SK-N-SH (cell line): ENCODE measurements at regions not wholly inside any gene's neighbourhood (a gene's known extent, or its start where the extent isn't known, plus 50 kb on each side); places are given as distances from the start of the nearest gene placed in this dataset.

Source experiments
- CTCF ChIA-PET: fragments of 300-600, 350-600 bp; formaldehyde crosslinking; extraction: SDS; loops from one replicate; lab custom pipeline; 2021; lab: Yijun Ruan, JAX
- POLR2A ChIA-PET: fragments of 350-600 bp; sonication (Branson Sonifier 250); formaldehyde crosslinking; extraction: SDS; loops from one replicate; lab custom pipeline; 2020; ENCODE audit warnings: antibody characterized with exemption, inconsistent platforms; lab: Yijun Ruan, JAX
- DNase-seq: peaks from one replicate; pipeline ENCODE4 v3.0.0; 2012
- H2AFZ ChIP-seq: fragments of 200-600 bp; sonication (generic); 2 replicates; pipeline ENCODE4 v1.8.1; 2016; ENCODE audit warnings: antibody characterized with exemption, mild to moderate bottlenecking, low read depth
- H3F3A ChIP-seq: fragments of 200-600 bp; sonication (generic); replicated peaks from 2 replicates; pipeline ENCODE3; 2016; ENCODE audit warnings: antibody characterized with exemption, mild to moderate bottlenecking; ENCODE audit not compliant: insufficient read depth
- H3K27ac ChIP-seq, 2 experiments: fragments of 200-500 bp in 1 of 2; fragments of 200-600 bp in 1 of 2; sonication (Bioruptor generic) in 1 of 2; sonication (generic), shearing (Covaris generic) in 1 of 2; 2 replicates each; pipeline versions ENCODE4 v1.5.1 to v1.6.1; 2014 to 2016; ENCODE audit warnings: low read depth in 2 of 2, inconsistent platforms in 1 of 2, low read length in 1 of 2, mild to moderate bottlenecking in 1 of 2, mixed read lengths in 1 of 2
- H3K27me3 ChIP-seq: fragments of 200-600 bp; sonication (generic), shearing (Covaris generic); 2 replicates; pipeline ENCODE4 v1.6.1; 2016; ENCODE audit warnings: mixed run types; ENCODE audit not compliant: insufficient read depth
- H3K36me3 ChIP-seq, 2 experiments: fragments of 200-500 bp in 1 of 2; fragments of 200-600 bp in 1 of 2; sonication (Bioruptor generic) in 1 of 2; sonication (generic) in 1 of 2; replicated peaks in 1 of 2; 2 replicates each; pipeline versions ENCODE3 to v1.5.1; 2014 to 2016; ENCODE audit warnings: low read length in 1 of 2, mild to moderate bottlenecking in 1 of 2; ENCODE audit not compliant: insufficient read depth in 2 of 2, control insufficient read depth in 1 of 2
- H3K4me1 ChIP-seq, 2 experiments: fragments of 200-500 bp in 1 of 2; fragments of 200-600 bp in 1 of 2; sonication (Bioruptor generic) in 1 of 2; sonication (generic), shearing (Covaris generic) in 1 of 2; 2 replicates each; pipeline versions ENCODE4 v1.5.1 to v1.6.1; 2014 to 2016; ENCODE audit warnings: low read depth in 1 of 2, low read length in 1 of 2, mixed run types in 1 of 2; ENCODE audit not compliant: insufficient read depth in 2 of 2, control insufficient read depth in 1 of 2
- H3K4me2 ChIP-seq: fragments of 200-600 bp; sonication (generic), shearing (Covaris generic); 2 replicates; pipeline ENCODE4 v1.6.1; 2017; ENCODE audit warnings: mixed run types
- H3K4me3 ChIP-seq, 2 experiments: fragments of 200-500 bp in 1 of 2; fragments of 200-600 bp in 1 of 2; sonication (Bioruptor generic) in 1 of 2; sonication (generic), shearing (Covaris generic) in 1 of 2; 2 replicates each; pipeline versions ENCODE4 v1.5.1 to v1.8.1; 2014 to 2016; ENCODE audit warnings: low read depth in 2 of 2, inconsistent platforms in 1 of 2, low read length in 1 of 2, mild to moderate bottlenecking in 1 of 2, mixed read lengths in 1 of 2, moderate library complexity in 1 of 2
- H3K79me2 ChIP-seq: fragments of 200-600 bp; sonication (generic); 2 replicates; pipeline ENCODE4 v1.8.1; 2017; ENCODE audit warnings: mild to moderate bottlenecking; ENCODE audit not compliant: insufficient read depth
- H3K9ac ChIP-seq: fragments of 200-600 bp; sonication (generic); 2 replicates; pipeline ENCODE4 v1.6.1; 2017; ENCODE audit warnings: mixed run types
- H3K9me2 ChIP-seq: fragments of 200-600 bp; sonication (generic); 2 replicates; pipeline ENCODE4 v1.6.1; 2017; ENCODE audit warnings: mixed run types
- H3K9me3 ChIP-seq: fragments of 200-600 bp; sonication (generic); 2 replicates; pipeline ENCODE4 v1.6.1; 2017; ENCODE audit warnings: mixed run types, mild to moderate bottlenecking, moderate library complexity
- H4K20me1 ChIP-seq: fragments of 200-600 bp; sonication (generic); 2 replicates; pipeline ENCODE4 v1.6.1; 2017; ENCODE audit warnings: mild to moderate bottlenecking, mixed run types; ENCODE audit not compliant: insufficient read depth
- EP300 ChIP-seq, 2 experiments: IDR thresholded peaks; 2 replicates each; pipeline versions ENCODE4 v1.4.0 to v1.6.1; 2012; ENCODE audit warnings: borderline replicate concordance in 1 of 2, low read depth in 1 of 2, low read length in 1 of 2
- EZH2phosphoT487 ChIP-seq: fragments of 200-600 bp; sonication (generic); IDR thresholded peaks from 2 replicates; pipeline ENCODE4 v1.6.1; 2017; ENCODE audit warnings: low read depth, mixed run types, mild to moderate bottlenecking, antibody characterized with exemption, moderate library complexity, borderline replicate concordance
- FOSL2 ChIP-seq: IDR thresholded peaks from 2 replicates; pipeline ENCODE4 v1.4.0; 2012; ENCODE audit warnings: low read depth, mild to moderate bottlenecking, moderate library complexity, borderline replicate concordance
- FOXM1 ChIP-seq: IDR thresholded peaks from 2 replicates; pipeline ENCODE4 v1.4.0; 2012; ENCODE audit warnings: low read depth, mild to moderate bottlenecking
- GABPA ChIP-seq: IDR thresholded peaks from 2 replicates; pipeline ENCODE4 v1.4.0; 2012; ENCODE audit warnings: low read depth, mild to moderate bottlenecking
- GATA2 ChIP-seq: sonication (generic); formaldehyde crosslinking; IDR thresholded peaks from 2 replicates; pipeline ENCODE4 v1.5.0; 2020; ENCODE audit warnings: mild to moderate bottlenecking, missing genetic modification reagents
- JUND ChIP-seq: IDR thresholded peaks from 2 replicates; pipeline ENCODE4 v1.4.0; 2012
- MXI1 ChIP-seq: IDR thresholded peaks from 2 replicates; pipeline ENCODE4 v1.6.1; 2012; ENCODE audit warnings: mild to moderate bottlenecking, low read depth, low read length, improper control_type of control experiment
- NFIC ChIP-seq: IDR thresholded peaks from 2 replicates; pipeline ENCODE4 v1.4.0; 2012; ENCODE audit warnings: borderline replicate concordance
- POLR2AphosphoS5 ChIP-seq: IDR thresholded peaks from 2 replicates; pipeline ENCODE4 v1.6.1; 2012; ENCODE audit warnings: low read depth, low read length
- RAD21 ChIP-seq: IDR thresholded peaks from 2 replicates; pipeline ENCODE4 v1.6.1; 2012; ENCODE audit warnings: mild to moderate bottlenecking, low read length
- SMC3 ChIP-seq: IDR thresholded peaks from 2 replicates; pipeline ENCODE4 v1.6.1; 2012; ENCODE audit warnings: low read depth, low read length, improper control_type of control experiment
- TAF1 ChIP-seq: IDR thresholded peaks from 2 replicates; pipeline ENCODE4 v1.6.1; 2012; ENCODE audit warnings: low read depth, mild to moderate bottlenecking, low read length, moderate library complexity, borderline replicate concordance
- USF1 ChIP-seq: IDR thresholded peaks from 2 replicates; pipeline ENCODE4 v1.4.0; 2012; ENCODE audit warnings: low read depth, borderline replicate concordance
- WGBS: methylation state at CpG from one replicate; pipeline ENCODE4 v1.1.6; 2017; ENCODE audit warnings: low lambda C conversion rate; 5-methylcytosine and 5-hydroxymethylcytosine counted together
- TF ChIP-seq, protein P1 (sequence below): fragments of 150-350 bp; IDR thresholded peaks from 2 replicates; pipeline ENCODE4 v1.6.1; 2017; ENCODE audit warnings: antibody characterized with exemption, low read length, low read depth, borderline replicate concordance
- TF ChIP-seq, protein P2 (sequence below): fragments of 150-350 bp; IDR thresholded peaks from 2 replicates; pipeline ENCODE4 v1.6.1; 2016; ENCODE audit warnings: mild to moderate bottlenecking, low read depth, low read length
- TF ChIP-seq, protein P3 (sequence below): IDR thresholded peaks from 2 replicates; pipeline ENCODE4 v1.4.0; 2012; ENCODE audit warnings: low read depth, borderline replicate concordance
- TF ChIP-seq, protein P4 (sequence below): fragments of 200-600 bp; sonication (generic); IDR thresholded peaks from 2 replicates; pipeline ENCODE4 v1.6.1; 2017; ENCODE audit warnings: antibody characterized with exemption, mild to moderate bottlenecking, moderate library complexity

GRCh38 chr14:87018294-87018693 lies 974.7 kb downstream of the GALC start:
- H3K27ac ChIP-seq: no peak overlapping the region
- H3K9ac ChIP-seq: no peak overlapping the region
- no peaks in the 10 kb centered on the region for H3K27me3 ChIP-seq
- no peaks in the 10 kb centered on the region for H4K20me1 ChIP-seq
- DNase-seq: no peak
- H3K4me3 ChIP-seq: no peak overlapping the region
- H3K4me2 ChIP-seq: no peak overlapping the region
- no peaks in the 10 kb centered on the region for H3K79me2 ChIP-seq
- no peak for TF ChIP-seq SMC3
- TF ChIP-seq FOSL2: no peak
- TF ChIP-seq NFIC: no peak
- TF ChIP-seq GABPA: no peak
- no peak for TF ChIP-seq MXI1
- no peak for TF ChIP-seq GATA2 (CRISPR knock-in tag)
- TF ChIP-seq EZH2phosphoT487: no peak
- TF ChIP-seq, protein P1, sequence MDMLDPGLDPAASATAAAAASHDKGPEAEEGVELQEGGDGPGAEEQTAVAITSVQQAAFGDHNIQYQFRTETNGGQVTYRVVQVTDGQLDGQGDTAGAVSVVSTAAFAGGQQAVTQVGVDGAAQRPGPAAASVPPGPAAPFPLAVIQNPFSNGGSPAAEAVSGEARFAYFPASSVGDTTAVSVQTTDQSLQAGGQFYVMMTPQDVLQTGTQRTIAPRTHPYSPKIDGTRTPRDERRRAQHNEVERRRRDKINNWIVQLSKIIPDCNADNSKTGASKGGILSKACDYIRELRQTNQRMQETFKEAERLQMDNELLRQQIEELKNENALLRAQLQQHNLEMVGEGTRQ: no peak
- no peak for TF ChIP-seq FOXM1
- TF ChIP-seq, protein P2, sequence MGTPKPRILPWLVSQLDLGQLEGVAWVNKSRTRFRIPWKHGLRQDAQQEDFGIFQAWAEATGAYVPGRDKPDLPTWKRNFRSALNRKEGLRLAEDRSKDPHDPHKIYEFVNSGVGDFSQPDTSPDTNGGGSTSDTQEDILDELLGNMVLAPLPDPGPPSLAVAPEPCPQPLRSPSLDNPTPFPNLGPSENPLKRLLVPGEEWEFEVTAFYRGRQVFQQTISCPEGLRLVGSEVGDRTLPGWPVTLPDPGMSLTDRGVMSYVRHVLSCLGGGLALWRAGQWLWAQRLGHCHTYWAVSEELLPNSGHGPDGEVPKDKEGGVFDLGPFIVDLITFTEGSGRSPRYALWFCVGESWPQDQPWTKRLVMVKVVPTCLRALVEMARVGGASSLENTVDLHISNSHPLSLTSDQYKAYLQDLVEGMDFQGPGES: no peak
- TF ChIP-seq USF1: no peak
- TF ChIP-seq, protein P3, sequence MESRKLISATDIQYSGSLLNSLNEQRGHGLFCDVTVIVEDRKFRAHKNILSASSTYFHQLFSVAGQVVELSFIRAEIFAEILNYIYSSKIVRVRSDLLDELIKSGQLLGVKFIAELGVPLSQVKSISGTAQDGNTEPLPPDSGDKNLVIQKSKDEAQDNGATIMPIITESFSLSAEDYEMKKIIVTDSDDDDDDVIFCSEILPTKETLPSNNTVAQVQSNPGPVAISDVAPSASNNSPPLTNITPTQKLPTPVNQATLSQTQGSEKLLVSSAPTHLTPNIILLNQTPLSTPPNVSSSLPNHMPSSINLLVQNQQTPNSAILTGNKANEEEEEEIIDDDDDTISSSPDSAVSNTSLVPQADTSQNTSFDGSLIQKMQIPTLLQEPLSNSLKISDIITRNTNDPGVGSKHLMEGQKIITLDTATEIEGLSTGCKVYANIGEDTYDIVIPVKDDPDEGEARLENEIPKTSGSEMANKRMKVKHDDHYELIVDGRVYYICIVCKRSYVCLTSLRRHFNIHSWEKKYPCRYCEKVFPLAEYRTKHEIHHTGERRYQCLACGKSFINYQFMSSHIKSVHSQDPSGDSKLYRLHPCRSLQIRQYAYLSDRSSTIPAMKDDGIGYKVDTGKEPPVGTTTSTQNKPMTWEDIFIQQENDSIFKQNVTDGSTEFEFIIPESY: no peak
- no peak for TF ChIP-seq JUND
- TF ChIP-seq, protein P4, sequence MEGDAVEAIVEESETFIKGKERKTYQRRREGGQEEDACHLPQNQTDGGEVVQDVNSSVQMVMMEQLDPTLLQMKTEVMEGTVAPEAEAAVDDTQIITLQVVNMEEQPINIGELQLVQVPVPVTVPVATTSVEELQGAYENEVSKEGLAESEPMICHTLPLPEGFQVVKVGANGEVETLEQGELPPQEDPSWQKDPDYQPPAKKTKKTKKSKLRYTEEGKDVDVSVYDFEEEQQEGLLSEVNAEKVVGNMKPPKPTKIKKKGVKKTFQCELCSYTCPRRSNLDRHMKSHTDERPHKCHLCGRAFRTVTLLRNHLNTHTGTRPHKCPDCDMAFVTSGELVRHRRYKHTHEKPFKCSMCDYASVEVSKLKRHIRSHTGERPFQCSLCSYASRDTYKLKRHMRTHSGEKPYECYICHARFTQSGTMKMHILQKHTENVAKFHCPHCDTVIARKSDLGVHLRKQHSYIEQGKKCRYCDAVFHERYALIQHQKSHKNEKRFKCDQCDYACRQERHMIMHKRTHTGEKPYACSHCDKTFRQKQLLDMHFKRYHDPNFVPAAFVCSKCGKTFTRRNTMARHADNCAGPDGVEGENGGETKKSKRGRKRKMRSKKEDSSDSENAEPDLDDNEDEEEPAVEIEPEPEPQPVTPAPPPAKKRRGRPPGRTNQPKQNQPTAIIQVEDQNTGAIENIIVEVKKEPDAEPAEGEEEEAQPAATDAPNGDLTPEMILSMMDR: no peak
- TF ChIP-seq RAD21: no peak
- no peak for TF ChIP-seq TAF1
- no peak for TF ChIP-seq EP300 (IDR thresholded peaks at IDR 0.05; ENCODE audit: borderline replicate concordance in 1 of 2, low read depth in 1 of 2, low read length in 1 of 2)
- no peak for TF ChIP-seq POLR2AphosphoS5
- H3K9me3 ChIP-seq: no peaks in the 10 kb centered on the region
- no peaks in the 10 kb centered on the region for H3K4me1 ChIP-seq
- ChIA-PET CTCF (no interaction called here), POLR2A (no interaction called here)
- no peaks in the 10 kb centered on the region for H3F3A ChIP-seq
- 0% methylated on average over 1 of the region's 1 CpG for WGBS
- no peaks in the 10 kb centered on the region for H3K36me3 ChIP-seq
- H3K9me2 ChIP-seq: no peaks in the 10 kb centered on the region
- no peak overlapping the region for H2AFZ ChIP-seq
